ENCODE measurements at regions not wholly inside any gene's neighbourhood (a gene's known extent, or its start where the extent isn't known, plus 50 kb on each side); places are given as distances from the start of the nearest gene placed in this dataset.
A peak's percentile ranks its signal among the peaks of the same experiment; 100 is the strongest.
"Not testable (repeated sequence)": the region's sequence is repeated elsewhere in the genome, so short reads cannot be mapped to it uniquely, and the experiment has no call there.

DNA sequence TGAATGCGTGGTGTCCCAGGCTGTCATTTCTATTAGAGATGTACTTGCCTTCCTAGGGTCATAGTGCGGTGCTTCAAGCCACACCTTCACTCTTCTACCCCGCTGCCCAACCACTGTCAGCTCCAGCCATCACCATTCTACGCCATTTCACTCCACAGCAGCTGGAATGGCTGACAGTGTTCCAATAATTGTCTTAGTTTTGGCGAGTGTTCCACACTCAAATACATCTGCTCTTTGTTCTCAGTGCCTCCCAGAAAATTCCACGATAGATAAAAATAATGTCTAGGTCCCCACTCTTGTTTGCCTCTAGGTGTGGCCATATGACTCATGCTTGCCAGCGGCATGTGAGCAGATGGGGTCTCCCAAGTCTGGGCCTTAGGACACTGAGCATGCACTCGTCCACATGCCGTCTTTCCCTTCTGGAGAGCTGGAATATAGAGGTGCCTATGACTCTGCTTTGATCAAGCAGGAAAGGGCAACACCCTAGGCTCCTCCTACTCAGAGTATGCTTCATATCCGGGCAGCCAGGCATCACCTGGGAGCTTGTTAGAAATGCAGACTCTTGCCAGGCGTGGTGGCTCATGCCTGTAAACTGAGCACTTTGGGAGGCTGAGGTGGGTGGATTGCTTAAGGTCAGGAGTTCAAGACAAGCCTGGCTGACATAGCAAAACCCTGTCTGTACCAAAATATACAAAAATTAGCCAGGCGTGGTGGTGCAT is 163.0 kb downstream of the BRMS1L start:
- no peak for DNase-seq (ENCODE audit: low spot score)

DNA sequence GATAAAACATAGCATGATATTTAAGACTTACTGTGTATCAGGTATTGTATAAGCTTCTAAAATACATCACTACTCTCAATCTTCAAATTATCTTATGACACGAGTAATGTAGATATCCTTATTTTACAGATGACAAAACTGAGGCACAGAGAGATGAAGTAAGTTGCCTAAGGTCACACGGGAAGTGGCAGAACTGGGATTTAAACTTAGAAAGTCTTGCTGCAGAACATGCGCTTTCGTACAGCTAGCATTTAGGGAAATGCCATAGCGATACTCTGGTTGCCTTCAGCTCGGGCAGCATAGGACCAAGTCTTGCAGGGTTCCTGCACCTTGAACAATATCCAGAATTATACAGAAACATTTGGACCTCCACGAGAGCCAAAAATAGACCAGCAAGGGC is 162.4 kb downstream of the BRMS1L start:
- DNase-seq (ENCODE audit: low spot score) = no peak

DNA sequence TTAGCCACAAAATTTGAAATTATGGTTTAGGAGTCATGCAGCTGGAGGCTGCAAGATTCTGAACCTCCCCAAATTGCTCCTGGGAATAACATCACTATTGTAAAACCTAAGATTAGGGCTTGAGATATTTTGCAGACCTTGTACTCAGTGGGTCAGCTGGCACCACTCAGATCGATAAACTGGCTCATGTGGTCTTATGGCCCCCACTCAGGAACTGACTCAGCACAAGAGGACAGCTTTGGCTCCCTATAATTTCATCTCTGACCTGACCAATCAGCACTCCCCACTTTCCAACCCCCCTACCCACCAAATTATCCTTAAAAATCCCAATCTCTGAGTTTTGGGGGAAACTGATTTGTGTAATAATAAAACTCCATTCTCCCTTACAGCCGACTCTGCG is 161.6 kb downstream of the BRMS1L start:
- no peak for DNase-seq (ENCODE audit: low spot score)

DNA sequence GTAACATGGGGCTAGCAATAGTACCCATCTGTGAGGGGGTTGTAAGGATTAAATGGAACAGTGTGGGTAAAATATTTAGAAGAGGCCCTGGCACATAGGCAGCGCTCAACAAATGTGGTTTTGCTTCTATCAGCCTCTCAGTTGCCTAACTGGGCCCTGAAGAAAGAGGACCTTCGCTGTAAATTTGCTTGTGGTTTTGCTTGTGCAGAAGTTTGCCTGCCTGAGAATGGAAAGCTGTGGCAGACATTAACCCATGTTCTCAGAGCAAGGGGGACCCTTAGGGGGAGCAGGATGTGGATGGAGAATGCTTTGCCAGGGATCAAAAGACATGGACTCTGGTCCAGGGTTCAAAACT is 160.1 kb downstream of the BRMS1L start:
- no peak for DNase-seq (ENCODE audit: low spot score)

DNA sequence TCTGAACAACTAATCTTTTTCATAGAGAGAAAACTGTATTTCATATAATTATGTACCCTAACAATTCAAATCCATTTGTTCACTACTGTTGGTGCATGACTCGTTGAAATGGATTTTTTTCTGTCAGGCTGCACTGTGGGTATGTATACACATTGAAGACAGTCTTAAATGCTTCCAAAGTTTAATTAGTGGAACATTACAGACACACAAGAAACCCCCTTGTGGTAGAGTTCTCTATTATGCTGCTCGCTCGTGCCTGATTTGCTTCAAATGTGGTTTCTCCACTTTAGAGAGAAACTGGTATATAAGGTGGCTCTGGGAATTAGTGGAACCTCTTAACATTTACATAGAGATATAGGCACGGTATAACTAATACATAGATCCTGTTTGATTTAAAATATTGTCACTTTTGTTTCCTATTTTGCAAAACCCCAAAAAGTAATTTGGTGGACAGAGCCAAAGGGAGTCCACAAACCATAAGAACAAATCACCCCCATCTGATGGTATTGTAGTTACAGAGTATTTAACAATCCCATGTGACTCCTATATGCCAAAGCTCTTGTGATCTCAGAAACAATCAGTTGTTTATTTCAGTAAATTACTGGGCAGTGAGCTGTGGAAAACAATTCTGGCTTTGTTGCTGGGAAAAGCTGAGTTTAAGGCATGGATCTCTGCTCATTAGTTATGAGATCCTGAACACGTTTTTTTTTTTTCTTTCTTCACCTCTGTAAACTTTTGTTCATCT is 159.5 kb downstream of the BRMS1L start:
- peak; percentile 22 for DNase-seq (ENCODE audit: low spot score)

DNA sequence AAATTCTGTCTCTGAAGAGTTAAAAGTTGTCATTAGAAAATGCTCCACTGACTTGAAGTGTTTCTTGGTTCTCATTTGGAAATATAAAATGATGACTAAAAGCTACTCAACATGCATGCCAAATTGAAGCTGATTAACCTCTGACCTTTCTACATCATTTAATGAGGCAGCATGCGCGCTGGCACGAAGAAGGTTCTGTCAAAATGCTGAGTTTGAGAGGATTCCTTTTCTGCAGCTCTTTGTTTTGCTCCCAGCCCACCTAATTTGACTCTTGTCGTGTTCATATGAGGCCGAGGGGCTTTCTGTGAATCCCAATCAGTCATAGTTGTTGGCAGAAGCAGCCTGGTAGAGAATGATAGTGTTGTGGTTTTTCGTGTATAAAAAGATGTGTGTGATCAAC is 153.4 kb downstream of the BRMS1L start:
- DNase-seq (ENCODE audit: low spot score) = no peak

DNA sequence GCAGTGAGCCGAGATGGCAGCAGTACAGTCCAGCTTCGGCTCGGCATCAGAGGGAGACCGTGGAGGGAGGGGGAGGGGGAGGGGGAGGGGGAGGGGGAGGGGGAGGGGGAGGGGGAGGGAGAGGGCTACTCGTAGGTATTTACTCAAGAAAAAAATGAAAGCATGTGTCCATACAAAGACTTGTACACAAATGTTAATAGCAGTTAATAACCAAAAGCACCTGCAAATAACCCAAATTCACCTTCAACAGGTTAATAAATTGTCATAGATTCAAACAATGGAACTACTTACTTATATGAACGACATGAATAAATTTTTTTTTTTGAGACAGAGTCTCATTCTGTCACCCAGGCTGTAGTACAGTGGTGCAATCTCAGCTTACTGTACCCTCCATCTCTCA is 152.4 kb downstream of the BRMS1L start:
- DNase-seq (ENCODE audit: low spot score) = no peak

DNA sequence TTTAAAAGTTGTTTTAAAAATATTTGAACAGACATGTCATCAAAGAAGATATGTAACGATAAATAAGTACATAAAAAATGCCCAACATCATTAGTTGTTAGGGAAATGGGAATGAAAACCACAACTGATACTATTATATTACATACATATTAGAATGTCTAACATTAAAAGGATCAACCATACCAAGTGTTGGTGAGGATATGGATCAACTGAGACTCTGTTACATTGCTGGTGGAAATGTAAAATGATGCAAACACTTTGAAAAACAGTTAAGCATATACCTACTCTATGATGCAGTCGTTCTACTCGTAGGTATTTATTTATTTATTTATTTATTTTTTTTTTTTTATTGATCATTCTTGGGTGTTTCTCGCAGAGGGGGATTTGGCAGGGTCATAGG is 149.7 kb downstream of the BRMS1L start:
- DNase-seq (ENCODE audit: low spot score) = no peak

DNA sequence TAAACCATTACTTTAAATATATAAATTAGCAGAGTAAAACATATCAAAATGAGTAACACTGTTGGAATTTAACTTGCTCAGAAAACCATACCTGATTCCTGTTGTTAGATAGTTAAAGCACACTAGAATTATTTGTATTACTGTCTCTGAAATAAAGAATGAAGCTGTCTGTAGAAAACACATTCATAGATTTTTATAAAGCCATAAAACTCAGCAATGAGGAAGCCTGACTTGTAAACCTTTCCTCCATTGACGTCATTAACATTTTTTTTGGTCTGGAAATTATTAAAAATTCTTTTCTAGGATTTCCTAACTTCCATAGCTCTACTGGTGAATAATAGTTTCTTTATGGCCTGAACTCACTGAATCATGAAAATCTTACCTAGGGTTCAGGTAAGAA is 147.6 kb downstream of the BRMS1L start:
- DNase-seq (ENCODE audit: low spot score) = no peak

DNA sequence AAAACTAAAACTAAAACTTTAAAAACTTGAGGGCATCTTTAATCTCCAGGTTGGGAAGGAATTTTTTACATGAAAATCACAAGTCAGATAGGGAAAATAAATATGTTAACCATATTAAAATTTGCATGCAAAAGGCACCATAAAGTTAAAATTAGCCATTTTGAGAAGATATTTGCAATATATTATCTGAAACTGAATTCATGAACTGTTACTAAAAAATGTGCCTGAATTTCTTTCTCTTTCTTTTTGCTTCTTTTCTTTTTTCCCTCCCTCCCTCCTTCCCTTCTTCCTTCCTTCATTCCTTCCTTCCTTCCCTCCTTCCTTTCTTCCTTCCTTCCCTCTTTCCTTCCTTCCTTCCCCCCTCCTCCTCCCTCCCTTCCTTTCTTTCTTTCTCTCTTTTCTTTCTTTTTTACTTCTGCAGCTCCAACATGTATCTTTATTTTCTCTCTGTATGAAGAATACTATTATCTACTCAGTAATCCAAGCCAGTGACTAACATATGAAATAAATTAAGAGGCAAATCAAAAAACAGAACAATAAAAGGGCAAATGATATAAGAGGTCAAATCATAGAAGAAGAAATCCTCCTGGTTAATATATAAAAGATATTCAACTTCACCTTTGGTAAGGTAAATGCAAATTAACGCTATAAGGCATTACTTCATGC is 146.0 kb downstream of the BRMS1L start:
- DNase-seq (ENCODE audit: low spot score) = no peak

DNA sequence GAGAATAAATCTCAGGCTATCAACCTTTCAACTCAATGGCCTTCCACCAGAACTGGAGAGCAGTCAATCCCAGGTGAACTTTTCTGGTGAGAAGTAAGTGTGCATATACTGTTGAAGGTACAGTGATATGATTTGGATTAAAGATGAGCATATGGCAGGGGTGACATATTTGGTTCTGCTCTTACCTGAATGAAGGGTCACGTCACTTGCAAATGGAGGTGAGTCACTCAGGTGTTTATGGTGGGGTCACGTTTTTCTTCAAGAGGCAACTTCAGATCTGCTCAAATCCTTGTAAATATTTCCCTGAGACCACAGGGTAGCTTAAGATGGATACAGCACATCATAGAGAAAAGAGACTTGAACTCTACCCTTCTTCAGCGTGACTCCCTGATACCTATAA is 143.2 kb downstream of the BRMS1L start:
- DNase-seq (ENCODE audit: low spot score) = no peak

DNA sequence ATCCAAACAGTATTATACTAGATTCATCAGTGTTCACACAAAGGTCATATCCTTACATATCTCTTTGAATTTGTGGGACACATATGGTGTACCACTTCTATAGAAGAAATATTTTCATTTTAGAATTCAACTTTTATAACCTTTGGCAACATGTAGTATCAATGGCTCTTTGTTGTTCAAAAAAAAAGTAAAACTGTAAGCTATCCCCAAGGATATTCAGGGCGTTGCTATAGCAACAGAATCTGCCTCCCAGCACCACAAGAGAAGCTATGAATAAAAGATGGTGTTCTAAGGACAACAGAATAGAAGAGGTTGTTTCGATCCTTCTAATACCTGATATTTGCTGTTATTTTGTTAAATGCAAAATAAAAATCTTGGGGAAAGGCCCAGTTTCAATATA is 139.3 kb downstream of the BRMS1L start:
- no peak for DNase-seq (ENCODE audit: low spot score)

DNA sequence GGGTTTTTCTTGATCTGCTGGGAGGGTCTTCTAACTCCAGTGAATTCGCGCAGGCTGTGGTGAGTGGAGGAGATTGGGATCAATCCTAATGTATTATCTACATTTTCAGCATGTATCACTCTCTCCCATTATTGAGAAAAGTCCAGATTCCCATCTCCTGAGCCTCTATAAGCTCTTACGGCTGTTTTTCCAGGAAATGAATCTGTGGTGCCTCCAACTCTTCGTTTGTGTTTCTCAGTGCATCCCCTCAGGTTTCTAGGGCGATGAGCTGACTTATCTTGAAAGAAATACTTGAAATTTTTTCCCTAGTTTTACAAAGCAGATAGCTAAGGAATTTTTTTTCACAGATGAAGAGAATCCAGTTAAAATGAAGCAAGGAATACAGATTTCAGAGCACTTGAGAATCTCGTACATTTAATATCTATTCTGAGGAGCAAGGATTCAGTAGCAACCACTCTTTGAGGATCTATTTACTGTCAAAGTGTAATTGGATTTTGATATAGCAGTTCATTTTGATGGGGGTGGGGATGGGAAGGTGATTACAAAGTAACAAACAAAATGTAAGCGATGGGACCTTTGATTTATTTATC is 138.7 kb downstream of the BRMS1L start:
- DNase-seq (ENCODE audit: low spot score) = no peak

DNA sequence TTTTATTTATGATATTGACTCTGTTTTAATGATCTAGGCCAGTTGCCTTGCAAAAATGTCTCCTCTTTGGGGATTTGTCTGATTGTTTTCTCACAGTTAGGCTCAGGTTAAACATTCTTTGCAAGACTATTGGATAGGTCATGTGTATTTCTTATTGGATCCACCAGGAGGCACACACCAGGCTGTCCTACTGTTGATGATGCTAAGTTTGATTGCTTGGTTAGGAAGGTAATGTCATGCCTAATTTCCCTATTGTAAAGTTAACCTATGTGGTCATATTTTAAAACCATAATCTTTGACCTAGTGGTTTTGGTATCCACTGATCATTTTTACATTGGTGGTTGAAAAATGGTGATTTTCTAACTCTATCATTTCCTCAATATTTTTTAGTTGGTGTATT is 137.1 kb downstream of the BRMS1L start:
- peak; percentile 50 for DNase-seq (ENCODE audit: low spot score)

DNA sequence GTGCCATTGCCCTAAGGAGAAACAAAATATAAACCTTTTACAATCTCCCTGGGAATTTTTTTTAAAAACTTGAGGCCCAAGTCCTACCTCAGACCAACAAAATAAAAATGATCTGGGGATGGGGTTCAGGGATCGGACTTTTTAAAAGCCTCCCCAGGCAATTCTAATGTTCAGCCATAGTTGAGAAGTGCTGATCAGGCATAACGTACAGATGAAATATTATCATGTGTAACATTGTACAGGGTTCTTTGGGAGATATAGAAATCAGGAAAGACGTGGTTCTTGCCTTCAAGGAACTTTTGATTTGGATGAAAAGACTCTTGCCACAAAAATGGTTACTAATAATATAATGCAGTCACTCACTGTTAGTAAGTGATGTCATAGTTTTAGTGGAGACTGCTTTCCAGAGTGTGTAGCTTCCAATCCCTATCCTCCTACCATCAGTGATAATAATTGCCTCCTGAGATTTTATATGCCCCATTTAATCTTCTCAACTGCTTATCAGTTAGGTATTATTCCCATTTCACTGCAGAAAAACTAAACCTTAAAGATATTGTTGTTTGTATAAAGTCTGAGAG is 135.6 kb downstream of the BRMS1L start:
- DNase-seq (ENCODE audit: low spot score) = no peak

DNA sequence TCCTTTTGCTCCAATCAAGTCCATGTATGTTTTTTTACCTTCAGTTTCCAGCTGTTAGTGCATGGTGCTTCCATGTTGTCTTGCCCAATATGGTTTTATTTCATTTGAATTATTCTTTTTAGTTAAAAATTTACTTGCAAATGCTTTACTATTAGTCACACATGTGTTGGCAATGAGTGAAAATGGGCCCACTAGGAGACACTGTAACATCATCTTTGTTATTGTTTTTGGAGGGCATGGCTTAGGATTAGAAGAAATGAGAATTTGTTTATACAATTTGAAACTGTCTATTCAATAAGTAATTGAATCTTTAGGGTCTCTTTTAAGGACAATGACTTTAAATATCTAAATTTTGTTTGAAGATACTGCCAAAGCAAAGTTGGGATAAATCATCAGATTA is 133.7 kb downstream of the BRMS1L start:
- no peak for DNase-seq (ENCODE audit: low spot score)

DNA sequence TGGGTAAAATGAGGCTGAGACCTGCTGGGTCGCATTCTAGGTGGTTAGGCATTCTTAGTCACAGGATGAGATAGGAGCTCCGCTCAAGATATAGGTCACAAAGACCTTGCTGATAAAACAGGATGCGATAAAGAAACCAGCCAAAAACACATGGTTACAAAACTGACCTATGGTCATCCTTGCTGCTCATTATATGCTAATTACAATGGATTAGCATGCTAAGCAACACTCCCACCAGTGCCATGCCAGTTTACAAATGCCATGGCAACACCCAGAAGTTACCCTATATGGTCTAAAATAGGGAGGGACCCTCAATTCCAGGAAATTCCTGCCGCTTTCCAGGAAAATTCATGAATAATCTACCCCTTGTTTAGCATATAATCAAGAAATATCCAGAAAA is 132.4 kb downstream of the BRMS1L start:
- DNase-seq (ENCODE audit: low spot score) = no peak

DNA sequence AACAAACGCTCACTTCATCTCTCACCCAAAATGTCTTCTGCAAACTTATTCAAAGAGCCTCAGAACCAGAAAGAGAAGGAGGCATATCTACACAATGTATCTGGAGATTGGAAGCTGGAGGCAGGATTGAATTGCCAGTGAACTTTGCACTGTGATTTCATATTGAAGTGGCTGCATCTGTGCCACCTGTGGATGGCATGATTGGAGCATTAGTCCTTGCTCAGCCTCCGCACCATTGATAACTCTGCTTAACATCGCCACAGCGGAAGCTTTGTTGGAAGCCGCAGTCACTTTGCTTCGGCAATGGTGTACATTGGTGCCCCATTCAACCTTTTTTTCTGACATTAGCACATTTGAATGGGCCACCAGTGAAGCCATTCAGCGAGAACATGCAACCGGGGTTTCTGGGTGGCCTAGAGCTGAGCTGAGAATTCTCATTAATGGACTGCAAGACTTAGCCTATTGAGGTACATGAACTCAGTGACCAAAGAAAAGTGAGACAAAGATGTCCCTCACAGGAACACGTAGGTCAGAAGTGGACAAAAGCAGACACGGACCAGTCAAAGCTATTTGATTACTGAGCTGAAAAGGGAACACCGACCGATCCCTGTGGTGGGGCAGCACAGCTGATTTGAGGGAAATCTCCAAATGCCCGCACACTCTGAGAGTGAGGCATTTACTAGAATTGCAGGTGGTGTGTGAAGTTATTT is 130.4 kb downstream of the BRMS1L start:
- no peak for DNase-seq (ENCODE audit: low spot score)

DNA sequence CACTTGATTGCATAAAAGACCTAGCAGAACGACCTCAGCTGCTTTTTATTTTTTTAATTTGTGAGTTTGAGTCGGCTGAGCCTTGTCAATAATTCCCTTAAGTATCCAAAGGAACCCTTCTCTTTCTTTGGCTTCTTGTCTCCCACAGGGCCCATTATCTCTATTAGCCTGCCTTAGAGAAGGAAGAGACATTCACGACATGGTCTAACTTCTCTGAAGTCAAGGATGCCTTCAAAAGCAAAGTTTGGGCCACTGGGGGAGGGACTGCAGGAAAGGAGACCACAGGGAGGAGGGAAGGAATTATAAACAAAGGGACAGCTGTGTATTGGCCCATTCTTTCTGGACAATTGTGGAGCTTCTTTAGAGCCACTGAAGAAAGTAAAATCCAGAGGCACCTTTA is 126.4 kb downstream of the BRMS1L start:
- no peak for DNase-seq (ENCODE audit: low spot score)

DNA sequence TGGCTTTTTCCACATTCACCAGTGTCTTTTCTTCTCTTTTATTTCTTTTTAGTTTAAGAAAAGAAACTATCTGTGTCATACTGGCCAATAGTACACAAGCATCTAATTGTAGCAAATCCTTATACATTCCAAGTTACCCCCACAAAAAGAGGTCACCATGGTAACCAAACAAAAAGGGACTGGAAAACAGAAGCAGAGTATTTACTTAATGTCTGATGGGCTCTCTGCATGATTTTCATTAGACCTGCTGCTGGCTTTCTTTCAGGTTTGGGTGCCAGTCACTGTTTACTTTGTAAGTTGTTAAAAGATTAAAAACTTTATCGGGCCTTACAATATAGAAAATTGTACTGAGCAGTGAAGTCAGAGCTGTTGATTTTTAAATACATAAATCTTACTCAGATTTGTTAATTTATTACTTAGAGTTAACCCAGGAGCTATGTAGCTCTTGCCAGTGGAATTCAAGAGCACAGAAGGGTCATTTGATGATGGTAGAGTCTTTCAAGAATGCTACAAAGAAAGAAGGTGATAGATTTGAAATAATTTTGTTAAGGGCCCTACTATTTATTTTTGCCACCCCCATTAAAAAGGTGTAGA is 123.9 kb downstream of the BRMS1L start:
- DNase-seq (ENCODE audit: low spot score) = no peak

DNA sequence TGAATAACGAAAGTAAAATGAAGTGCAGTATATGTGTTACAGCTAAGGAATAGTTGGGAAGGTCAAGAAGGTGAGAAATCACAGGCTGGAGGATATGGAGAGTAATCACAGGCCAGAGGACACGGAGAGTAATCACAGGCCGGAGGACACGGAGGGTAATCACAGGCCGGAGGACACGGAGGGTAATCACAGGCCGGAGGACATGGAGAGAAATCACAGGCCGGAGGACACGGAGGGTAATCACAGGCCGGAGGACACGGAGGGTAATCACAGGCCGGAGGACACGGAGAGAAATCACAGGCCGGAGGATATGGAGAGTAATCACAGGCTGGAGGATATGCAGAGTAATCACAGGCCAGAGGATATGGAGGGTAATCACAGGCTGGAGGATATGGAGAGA is 121.8 kb downstream of the BRMS1L start:
- not testable (repeated sequence) for DNase-seq (ENCODE audit: low spot score)

DNA sequence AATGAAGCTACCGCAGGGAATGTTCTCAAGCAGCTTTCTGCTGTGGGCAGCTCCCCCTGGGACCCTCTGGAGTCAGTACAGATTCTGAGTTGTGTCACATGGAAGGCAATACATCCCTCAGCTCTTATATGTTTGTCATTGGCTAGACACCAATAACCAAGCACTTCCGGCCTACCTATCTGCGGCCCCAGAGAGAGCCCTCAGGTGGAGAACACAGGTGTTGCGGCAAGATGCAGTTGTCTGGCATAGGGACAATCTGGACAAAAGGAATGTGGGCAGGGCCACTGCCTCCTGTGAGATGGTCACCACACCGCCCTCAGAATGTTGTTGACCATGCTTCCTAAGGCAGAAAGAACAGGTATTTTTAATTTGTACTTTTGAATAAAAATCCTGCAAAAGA is 118.7 kb downstream of the BRMS1L start:
- peak; percentile 84 for DNase-seq (ENCODE audit: low spot score)
